AG09319 (cell line): ENCODE measurements at regions not wholly inside any gene's neighbourhood (a gene's known extent, or its start where the extent isn't known, plus 50 kb on each side); places are given as distances from the start of the nearest gene placed in this dataset.
A peak's percentile ranks its signal among the peaks of the same experiment; 100 is the strongest.
"Not testable (repeated sequence)": the region's sequence is repeated elsewhere in the genome, so short reads cannot be mapped to it uniquely, and the experiment has no call there.

Experiments used
- DNase-seq: peaks from one replicate; pipeline ENCODE4 v3.0.0-alpha.2; 2010; ENCODE audit warnings: low read depth; ENCODE audit errors: extremely low read depth
- TF ChIP-seq, protein P1 (sequence below): IDR thresholded peaks from 2 replicates; pipeline ENCODE4 v1.5.1; 2011; ENCODE audit warnings: low read depth, mild to moderate bottlenecking, inconsistent platforms, low read length, moderate library complexity

DNA sequence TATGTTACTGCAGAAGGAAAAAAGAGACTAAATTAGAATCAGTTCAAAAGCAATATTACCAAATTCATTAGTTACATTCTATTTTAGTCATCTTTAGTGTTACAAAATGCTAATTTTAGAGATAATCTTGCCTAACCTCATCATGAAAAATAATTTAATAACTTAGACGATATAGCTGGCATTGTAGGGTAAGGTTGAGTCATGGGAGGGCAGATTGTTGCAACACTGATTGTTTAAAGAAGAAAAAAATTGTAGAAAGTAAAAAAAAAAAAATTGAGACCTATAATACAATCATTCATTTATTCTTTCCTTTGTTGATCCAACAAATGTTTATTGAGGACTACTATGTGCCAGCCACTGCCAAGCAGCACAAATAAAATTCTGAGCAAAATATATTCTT is 330.9 kb downstream of the GBA3 start:
- no peak for DNase-seq
- TF ChIP-seq, protein P1, sequence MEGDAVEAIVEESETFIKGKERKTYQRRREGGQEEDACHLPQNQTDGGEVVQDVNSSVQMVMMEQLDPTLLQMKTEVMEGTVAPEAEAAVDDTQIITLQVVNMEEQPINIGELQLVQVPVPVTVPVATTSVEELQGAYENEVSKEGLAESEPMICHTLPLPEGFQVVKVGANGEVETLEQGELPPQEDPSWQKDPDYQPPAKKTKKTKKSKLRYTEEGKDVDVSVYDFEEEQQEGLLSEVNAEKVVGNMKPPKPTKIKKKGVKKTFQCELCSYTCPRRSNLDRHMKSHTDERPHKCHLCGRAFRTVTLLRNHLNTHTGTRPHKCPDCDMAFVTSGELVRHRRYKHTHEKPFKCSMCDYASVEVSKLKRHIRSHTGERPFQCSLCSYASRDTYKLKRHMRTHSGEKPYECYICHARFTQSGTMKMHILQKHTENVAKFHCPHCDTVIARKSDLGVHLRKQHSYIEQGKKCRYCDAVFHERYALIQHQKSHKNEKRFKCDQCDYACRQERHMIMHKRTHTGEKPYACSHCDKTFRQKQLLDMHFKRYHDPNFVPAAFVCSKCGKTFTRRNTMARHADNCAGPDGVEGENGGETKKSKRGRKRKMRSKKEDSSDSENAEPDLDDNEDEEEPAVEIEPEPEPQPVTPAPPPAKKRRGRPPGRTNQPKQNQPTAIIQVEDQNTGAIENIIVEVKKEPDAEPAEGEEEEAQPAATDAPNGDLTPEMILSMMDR = no peak

GRCh38 chr4:23023121-23023520 is 330.4 kb downstream of the GBA3 start:
- no peak for DNase-seq

GRCh38 chr4:23022032-23022431 is 329.3 kb downstream of the GBA3 start:
- peak; percentile 44 for DNase-seq
- TF ChIP-seq, protein P1 = no peak

More at GRCh38 chr4:23023121-23023520, 330.4 kb downstream of the GBA3 start:
- TF ChIP-seq, protein P1 = no peak

DNA sequence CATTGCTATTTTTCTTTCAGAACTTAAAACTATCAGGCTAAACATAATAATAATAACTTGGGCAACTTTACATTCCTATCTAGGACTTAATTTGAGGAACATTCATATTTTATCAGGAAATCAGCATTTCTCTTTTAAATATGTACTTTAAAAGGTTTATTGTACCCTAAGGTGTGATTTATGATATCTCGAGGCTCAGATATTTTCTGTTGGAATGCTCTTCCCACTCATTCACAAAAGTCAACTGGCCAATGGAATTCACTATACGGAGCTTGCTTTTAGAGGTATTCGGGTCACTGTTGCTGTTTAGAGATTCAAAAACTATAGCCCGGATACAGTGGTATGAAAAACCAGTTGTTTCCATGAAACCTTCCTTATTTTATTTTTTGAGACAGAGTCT is 328.3 kb downstream of the GBA3 start:
- DNase-seq = no peak
- TF ChIP-seq, protein P1 = no peak

GRCh38 chr4:23020399-23020798 is 327.7 kb downstream of the GBA3 start:
- not testable (repeated sequence) for DNase-seq

DNA sequence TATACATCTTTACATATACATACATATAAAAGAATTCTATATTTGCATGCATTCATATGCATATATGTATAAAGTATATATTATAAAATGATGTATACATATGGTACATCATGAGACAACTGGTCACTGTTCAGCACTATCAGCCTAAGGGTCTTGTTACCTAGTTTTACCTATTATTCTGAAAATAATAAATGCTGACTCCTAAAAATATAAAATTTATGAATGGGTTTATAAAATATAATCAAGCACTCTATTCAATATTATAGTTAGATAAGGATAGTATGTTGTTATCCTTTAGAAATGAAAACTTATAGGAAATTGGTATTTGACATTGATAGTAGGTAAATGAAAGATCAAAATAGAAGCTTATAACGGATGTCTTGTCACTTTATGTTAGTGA is 324.2 kb downstream of the GBA3 start:
- DNase-seq = no peak

DNA sequence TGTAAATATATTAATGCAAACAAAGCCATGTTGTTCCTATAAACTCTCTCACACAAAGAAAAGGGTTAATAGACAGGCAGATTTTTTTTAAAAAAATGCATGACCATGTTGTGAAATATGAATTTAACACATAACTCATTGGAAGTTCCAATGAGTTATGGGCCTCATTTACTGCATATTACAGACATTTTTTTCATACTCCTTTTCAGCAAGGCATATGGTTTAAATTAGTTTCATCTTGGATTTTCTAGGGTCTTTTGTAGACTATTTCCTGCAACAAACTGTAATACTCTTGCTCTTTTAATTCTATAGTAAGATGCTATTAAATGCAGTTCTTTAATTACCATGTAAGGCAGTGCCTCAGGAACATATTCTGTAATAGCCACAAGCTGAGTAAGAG is 323.1 kb downstream of the GBA3 start:
- no peak for DNase-seq
- TF ChIP-seq, protein P1 = no peak

More for the DNA sequence above, 324.2 kb downstream of the GBA3 start:
- TF ChIP-seq, protein P1 = no peak

- DNase-seq = no peak
- TF ChIP-seq, protein P1 = no peak
These were observed 316.4 kb downstream of the GBA3 start for GRCh38 chr4:23009093-23009492.
